Lower lobe of right lung (tissue), 2 donors: ENCODE measurements at regions not wholly inside any gene's neighbourhood (a gene's known extent, or its start where the extent isn't known, plus 50 kb on each side); places are given as distances from the start of the nearest gene placed in this dataset.
A peak's percentile ranks its signal among the peaks of the same experiment; 100 is the strongest.
"Not testable (repeated sequence)": the region's sequence is repeated elsewhere in the genome, so short reads cannot be mapped to it uniquely, and the experiment has no call there.

Source experiments
- ATAC-seq, 2 donors: fragments of 200-7000 bp; cut with Tn5 transposase; one replicate each; pipeline ENCODE4 v1.9.1; 2020 to 2022; ENCODE audit warnings: mild to moderate bottlenecking in 2 of 2, moderate library complexity in 2 of 2
- DNase-seq: peaks from one replicate; pipeline ENCODE4 v3.0.0-alpha.2; 2020
- H3K27ac ChIP-seq: fragments of 200-600 bp; one replicate; pipeline ENCODE4 v1.8.0; 2022
- H3K27me3 ChIP-seq: fragments of 200-600 bp; one replicate; pipeline ENCODE4 v1.8.0; 2022; ENCODE audit warnings: low read depth
- H3K36me3 ChIP-seq: fragments of 200-600 bp; one replicate; pipeline ENCODE4 v1.8.0; 2022; ENCODE audit warnings: mild to moderate bottlenecking
- H3K4me1 ChIP-seq: fragments of 200-600 bp; one replicate; pipeline ENCODE4 v1.8.0; 2022
- H3K4me3 ChIP-seq: fragments of 200-600 bp; one replicate; pipeline ENCODE4 v1.8.0; 2022; ENCODE audit warnings: mild to moderate bottlenecking
- H3K9me3 ChIP-seq: fragments of 200-600 bp; one replicate; pipeline ENCODE4 v1.8.0; 2022
- intact Hi-C: fragments of 100-400 bp; cut with DNase I; formaldehyde crosslinking; loops from one replicate; pipeline ENCODE4 v1.11.0; 2022
- TF ChIP-seq, protein P1 (sequence below): fragments of 200-600 bp; IDR thresholded peaks from one replicate; pipeline ENCODE4 v1.8.0; 2022; ENCODE audit warnings: antibody characterized with exemption, mild to moderate bottlenecking
- donor health status: DM: no; HTN: yes; CAD: no; lungs with severe emphysema.

DNA sequence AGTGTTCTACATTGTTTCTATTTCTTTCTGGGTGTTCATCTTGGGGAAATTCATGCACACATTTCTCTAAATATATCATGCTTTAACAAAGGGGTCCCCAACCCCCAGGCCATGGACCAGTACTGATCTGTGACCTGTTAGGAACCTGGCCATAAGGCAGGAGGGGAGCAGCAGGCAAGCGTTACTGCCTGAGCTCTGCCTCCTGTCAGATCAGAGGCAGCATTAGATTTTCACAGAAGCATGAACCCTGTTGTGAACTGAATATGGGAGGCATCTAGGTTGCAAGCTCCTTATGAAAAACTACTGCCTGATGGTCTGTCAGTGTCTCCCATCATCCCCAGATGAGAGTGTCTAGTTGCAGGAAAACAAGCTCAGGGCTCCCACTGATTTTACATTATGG, 270.0 kb downstream of the AGTPBP1 start:
- intact Hi-C loops = no loop called here
- DNase-seq (no peak), ATAC-seq (no peak)
- H3K36me3 ChIP-seq = no peaks in the 10 kb centered on the region
- no peak overlapping the region for H3K27ac ChIP-seq
- H3K9me3 ChIP-seq = peaks cover 9% of the 10 kb centered on the region
- TF ChIP-seq, protein P1, sequence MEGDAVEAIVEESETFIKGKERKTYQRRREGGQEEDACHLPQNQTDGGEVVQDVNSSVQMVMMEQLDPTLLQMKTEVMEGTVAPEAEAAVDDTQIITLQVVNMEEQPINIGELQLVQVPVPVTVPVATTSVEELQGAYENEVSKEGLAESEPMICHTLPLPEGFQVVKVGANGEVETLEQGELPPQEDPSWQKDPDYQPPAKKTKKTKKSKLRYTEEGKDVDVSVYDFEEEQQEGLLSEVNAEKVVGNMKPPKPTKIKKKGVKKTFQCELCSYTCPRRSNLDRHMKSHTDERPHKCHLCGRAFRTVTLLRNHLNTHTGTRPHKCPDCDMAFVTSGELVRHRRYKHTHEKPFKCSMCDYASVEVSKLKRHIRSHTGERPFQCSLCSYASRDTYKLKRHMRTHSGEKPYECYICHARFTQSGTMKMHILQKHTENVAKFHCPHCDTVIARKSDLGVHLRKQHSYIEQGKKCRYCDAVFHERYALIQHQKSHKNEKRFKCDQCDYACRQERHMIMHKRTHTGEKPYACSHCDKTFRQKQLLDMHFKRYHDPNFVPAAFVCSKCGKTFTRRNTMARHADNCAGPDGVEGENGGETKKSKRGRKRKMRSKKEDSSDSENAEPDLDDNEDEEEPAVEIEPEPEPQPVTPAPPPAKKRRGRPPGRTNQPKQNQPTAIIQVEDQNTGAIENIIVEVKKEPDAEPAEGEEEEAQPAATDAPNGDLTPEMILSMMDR = no peak
- no peaks in the 10 kb centered on the region for H3K4me1 ChIP-seq
- H3K27me3 ChIP-seq = no peaks in the 10 kb centered on the region
- H3K4me3 ChIP-seq = no peak overlapping the region

DNA sequence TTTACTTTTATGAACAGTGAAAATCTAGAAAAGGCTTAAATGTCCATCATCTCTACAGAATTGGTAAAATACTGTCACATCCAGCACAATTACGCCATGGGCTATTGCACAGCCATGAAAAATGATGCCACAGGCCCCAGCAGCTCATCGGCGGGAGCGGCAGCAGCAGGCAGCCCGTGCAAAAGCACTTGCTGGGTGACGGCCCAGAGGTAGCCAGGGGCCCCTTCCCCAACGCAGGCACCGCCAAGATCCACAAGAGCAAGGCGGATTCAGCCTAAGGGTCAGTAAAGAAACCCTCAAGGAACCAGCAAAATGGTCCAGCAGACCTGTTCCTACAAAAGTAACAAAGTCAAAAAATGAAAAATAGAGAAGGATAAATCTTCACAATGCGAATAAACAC, 272.7 kb downstream of the AGTPBP1 start:
- DNase-seq = no peak
- intact Hi-C loops = no loop called here

DNA sequence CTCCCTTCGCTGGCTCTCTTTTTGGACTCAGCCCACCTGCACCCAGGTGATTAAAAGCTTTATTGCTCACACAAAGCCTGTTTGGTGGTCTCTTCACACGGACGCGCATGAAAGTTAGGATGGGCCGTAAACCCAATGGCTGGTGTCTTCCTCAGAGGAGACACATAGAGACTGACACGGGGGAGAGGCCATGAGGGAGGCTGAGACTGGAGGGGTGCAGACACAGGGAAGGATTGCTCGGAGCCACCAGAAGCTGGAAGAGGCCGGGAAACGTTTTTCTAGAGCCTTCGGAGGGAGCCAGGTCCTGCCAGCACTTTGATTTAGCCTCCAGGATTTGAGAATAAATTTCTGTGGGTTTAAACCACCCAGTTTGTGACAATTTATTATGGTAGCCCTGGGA, 274.9 kb downstream of the AGTPBP1 start:
- Histone ChIP-seq H3K9me3 (no peaks in the 10 kb centered on the region), H3K36me3 (no peaks in the 10 kb centered on the region), H3K27me3 (no peaks in the 10 kb centered on the region), H3K4me1 (no peaks in the 10 kb centered on the region), H3K4me3 (no peak overlapping the region), H3K27ac (no peak overlapping the region)
- TF ChIP-seq, protein P1 = no peak
- DNase-seq = no peak
- intact Hi-C loops = no loop called here
- no peak for ATAC-seq

More for the DNA sequence above, 272.7 kb downstream of the AGTPBP1 start:
- Histone ChIP-seq H3K9me3 (no peaks in the 10 kb centered on the region), H3K27me3 (no peaks in the 10 kb centered on the region), H3K36me3 (no peaks in the 10 kb centered on the region), H3K27ac (no peak overlapping the region), H3K4me1 (no peaks in the 10 kb centered on the region), H3K4me3 (no peak overlapping the region)
- no peak for ATAC-seq
- TF ChIP-seq, protein P1 = no peak

DNA sequence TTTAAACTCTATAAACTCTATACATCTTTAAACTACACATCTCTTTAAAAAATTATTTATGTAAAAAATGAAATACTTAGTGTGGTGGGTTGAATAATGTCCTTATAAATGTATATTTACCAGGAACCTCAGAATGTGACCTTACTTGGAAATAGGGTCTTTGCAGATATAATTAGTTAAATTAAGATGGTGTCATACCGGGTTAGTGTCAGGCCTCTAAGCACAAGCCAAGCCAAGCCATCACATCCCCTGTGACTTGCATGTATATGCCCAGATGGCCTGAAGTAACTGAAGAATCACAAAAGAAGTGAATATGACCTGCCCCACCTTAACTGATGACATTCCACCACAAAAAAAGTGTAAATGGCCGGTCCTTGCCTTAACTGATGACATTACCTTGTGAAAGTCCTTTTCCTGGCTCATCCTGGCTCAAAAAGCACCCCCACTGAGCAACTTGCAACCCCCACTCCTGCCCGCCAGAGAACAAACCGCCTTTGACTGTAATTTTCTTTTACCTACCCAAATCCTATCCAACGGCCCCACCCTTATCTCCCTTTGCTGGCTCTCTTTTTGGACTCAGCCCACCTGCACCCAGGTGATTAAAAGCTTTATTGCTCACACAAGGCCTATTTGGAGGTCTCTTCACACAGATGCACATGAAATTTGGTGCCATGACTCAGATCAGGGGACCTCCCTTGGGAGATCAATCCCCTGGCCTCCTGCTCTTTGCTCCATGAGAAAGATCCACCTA, 283.5 kb downstream of the AGTPBP1 start:
- H3K4me3 ChIP-seq, H3K9me3 ChIP-seq, DNase-seq: not testable (repeated sequence)

DNA sequence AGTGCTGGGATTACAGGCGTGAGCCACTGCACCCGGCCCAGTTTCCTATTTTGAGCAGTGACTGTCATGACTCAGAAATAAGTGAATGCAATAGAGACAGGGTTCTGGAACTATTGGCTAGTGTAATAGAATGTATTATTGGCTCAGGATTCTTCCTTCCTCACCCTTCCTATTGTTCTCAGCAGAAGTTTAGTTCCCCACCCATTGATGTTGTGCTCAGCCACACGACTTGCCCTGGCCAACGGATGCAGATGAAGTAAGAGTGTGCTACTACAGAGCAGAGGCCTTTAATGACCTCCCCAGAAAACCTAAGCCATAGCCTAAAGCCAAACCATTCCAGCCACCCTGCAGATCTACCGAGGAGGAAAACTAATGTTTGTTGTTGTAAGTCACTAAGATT, 287.9 kb downstream of the AGTPBP1 start:
- Histone ChIP-seq H3K4me3 (no peak overlapping the region), H3K27me3 (no peaks in the 10 kb centered on the region), H3K27ac (no peak overlapping the region), H3K36me3 (no peaks in the 10 kb centered on the region), H3K4me1 (no peaks in the 10 kb centered on the region), H3K9me3 (no peaks in the 10 kb centered on the region)
- TF ChIP-seq, protein P1 = no peak
- intact Hi-C loops = no loop called here
- ATAC-seq (peak in 1 of 2 donors; percentile 51), DNase-seq (no peak)

More for the DNA sequence above, 283.5 kb downstream of the AGTPBP1 start:
- H3K4me1 ChIP-seq, intact Hi-C loops, ATAC-seq, H3K27me3 ChIP-seq, H3K36me3 ChIP-seq, H3K27ac ChIP-seq: not testable (repeated sequence)

DNA sequence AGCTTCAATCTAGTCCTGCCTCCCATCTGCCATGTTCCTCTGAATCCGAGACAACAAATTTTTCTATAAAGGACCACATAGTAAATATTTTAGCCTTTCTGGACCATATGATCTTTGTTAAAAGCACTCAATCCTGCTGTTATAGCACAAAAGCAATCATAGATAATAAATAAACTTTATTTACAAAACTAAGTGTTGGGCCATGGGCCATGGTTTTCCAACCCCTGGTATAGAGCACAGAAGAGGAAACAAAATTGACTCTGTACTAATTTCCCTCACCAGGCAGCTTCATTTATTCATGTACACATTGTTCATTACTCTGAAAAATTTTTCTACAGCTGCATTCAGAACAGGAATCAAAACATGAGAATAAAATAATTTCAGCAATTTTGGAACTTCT, 288.9 kb downstream of the AGTPBP1 start:
- H3K4me1 ChIP-seq = no peaks in the 10 kb centered on the region
- H3K27me3 ChIP-seq = no peaks in the 10 kb centered on the region
- H3K36me3 ChIP-seq = no peaks in the 10 kb centered on the region
- DNase-seq = no peak
- no peak overlapping the region for H3K27ac ChIP-seq
- H3K9me3 ChIP-seq = no peaks in the 10 kb centered on the region
- no peak overlapping the region for H3K4me3 ChIP-seq
- ATAC-seq = no peak
- TF ChIP-seq, protein P1 = no peak
- intact Hi-C loops = no loop called here
